ENCODE measurements at regions not wholly inside any gene's neighbourhood (a gene's known extent, or its start where the extent isn't known, plus 50 kb on each side); places are given as distances from the start of the nearest gene placed in this dataset.

GRCh38 chr3:161796780-161797179 lies 300.2 kb downstream of the OTOL1 start:
- Histone ChIP-seq H3K4me3 (no peak overlapping the region), H3K36me3 (ENCODE audit: control insufficient read depth in 2 of 2, insufficient read depth in 2 of 2, low read length in 1 of 2) (no peaks in the 10 kb centered on the region), H3K9ac (ENCODE audit: control insufficient read depth, insufficient read depth, low read length) (no peak overlapping the region), H3K4me1 (ENCODE audit: control insufficient read depth, insufficient read depth, low read length) (no peaks in the 10 kb centered on the region), H3K9me3 (replicated peaks; ENCODE audit: control insufficient read depth, insufficient read depth, low read length) (no peaks in the 10 kb centered on the region; the same call in 2 of the 3 replicates), H3K79me2 (ENCODE audit: control insufficient read depth, insufficient read depth, low read length) (no peaks in the 10 kb centered on the region), H3K4me2 (ENCODE audit: control insufficient read depth, insufficient read depth) (no peak overlapping the region), H3K27me3 (replicated peaks in 1 of 2; ENCODE audit: control insufficient read depth in 2 of 2, insufficient read depth in 2 of 2, low read length in 1 of 2) (no peaks in the 10 kb centered on the region), H2AFZ (ENCODE audit: control insufficient read depth, low read depth, low read length) (no peak overlapping the region), H4K20me1 (ENCODE audit: control insufficient read depth, insufficient read depth) (no peaks in the 10 kb centered on the region), H3K27ac (ENCODE audit: control insufficient read depth, insufficient read depth) (no peak overlapping the region)
- ChIA-PET POLR2A (no interaction called here), CTCF (no interaction called here), RAD21 (ENCODE audit: unreplicated experiment) (no interaction called here), SMC1A (ENCODE audit: uncharacterized antibody, unreplicated experiment) (no interaction called here)
- DNase-seq (ENCODE audit: low read depth, low spot score) (no peak), FAIRE-seq (no peak), ATAC-seq (no peak)
- in situ Hi-C loops (cut with MboI): no loop called here
- intact Hi-C loops (cut with micrococcal nuclease; ENCODE audit: unreplicated experiment): no loop called here
- BruUV-seq (replicated peaks): no TSS peak
- TF ChIP-seq SIX5 (IDR thresholded peaks at IDR 0.05; ENCODE audit: low read depth, low read length, severe bottlenecking) (no peak), SIN3A (IDR thresholded peaks at IDR 0.05; ENCODE audit: low read depth, low read length) (no peak), CHD1 (IDR thresholded peaks at IDR 0.05; ENCODE audit: low read depth, low read length) (no peak), NFXL1 (IDR thresholded peaks at IDR 0.05; ENCODE audit: borderline replicate concordance) (no peak), KDM1A (IDR thresholded peaks at IDR 0.05; ENCODE audit: borderline replicate concordance) (no peak), SUPT20H (IDR thresholded peaks at IDR 0.05; ENCODE audit: borderline replicate concordance, control insufficient read depth, low read depth, low read length) (no peak), NFYB (IDR thresholded peaks at IDR 0.05; ENCODE audit: insufficient read depth, low read depth, low read length) (no peak), IKZF1 (conservative IDR thresholded peaks at IDR 0.05) (no peak)

- H3K4me2 ChIP-seq (ENCODE audit: control insufficient read depth, insufficient read depth): no peak overlapping the region
- no peak overlapping the region for H2AFZ ChIP-seq (ENCODE audit: control insufficient read depth, low read depth, low read length)
- SMC1A ChIA-PET (ENCODE audit: uncharacterized antibody, unreplicated experiment): no interaction called here
- RAD21 ChIA-PET (ENCODE audit: unreplicated experiment): no interaction called here
- POLR2A ChIA-PET: no interaction called here
- FAIRE-seq: no peak
- no peak for DNase-seq (ENCODE audit: low read depth, low spot score)
- H3K36me3 ChIP-seq (ENCODE audit: control insufficient read depth in 2 of 2, insufficient read depth in 2 of 2, low read length in 1 of 2): no peaks in the 10 kb centered on the region
- H3K27ac ChIP-seq (ENCODE audit: control insufficient read depth, insufficient read depth): no peak overlapping the region
- CTCF ChIA-PET: no interaction called here
- H3K27me3 ChIP-seq (replicated peaks in 1 of 2; ENCODE audit: control insufficient read depth in 2 of 2, insufficient read depth in 2 of 2, low read length in 1 of 2): no peaks in the 10 kb centered on the region
- H3K9ac ChIP-seq (ENCODE audit: control insufficient read depth, insufficient read depth, low read length): no peak overlapping the region
- H3K4me1 ChIP-seq (ENCODE audit: control insufficient read depth, insufficient read depth, low read length): no peaks in the 10 kb centered on the region
- no TSS peak for BruUV-seq (replicated peaks)
- in situ Hi-C loops (cut with MboI): no loop called here
- no peaks in the 10 kb centered on the region for H4K20me1 ChIP-seq (ENCODE audit: control insufficient read depth, insufficient read depth)
- no peaks in the 10 kb centered on the region; the same call in 2 of the 3 replicates for H3K9me3 ChIP-seq (replicated peaks; ENCODE audit: control insufficient read depth, insufficient read depth, low read length)
- intact Hi-C loops (cut with micrococcal nuclease; ENCODE audit: unreplicated experiment): no loop called here
- ATAC-seq: no peak
- no peaks in the 10 kb centered on the region for H3K79me2 ChIP-seq (ENCODE audit: control insufficient read depth, insufficient read depth, low read length)
- WGBS (ENCODE audit: insufficient coverage, insufficient replicate concordance, low lambda C conversion rate, missing lambda C conversion rate): 0% methylated on average over 3 of the region's 3 CpGs
- H3K4me3 ChIP-seq: no peak overlapping the region
- TF ChIP-seq MYB (IDR thresholded peaks at IDR 0.05; ENCODE audit: borderline replicate concordance, low read depth, low read length): no peak
- TF ChIP-seq SMAD1 (IDR thresholded peaks at IDR 0.05; ENCODE audit: low read depth, partially characterized antibody): no peak
- TF ChIP-seq PKNOX1 (IDR thresholded peaks at IDR 0.05): no peak
- no peak for TF ChIP-seq ZNF217 (IDR thresholded peaks at IDR 0.05)
- TF ChIP-seq BCL3 (IDR thresholded peaks at IDR 0.05; ENCODE audit: borderline replicate concordance, insufficient read depth, low read depth, low read length, poor library complexity, severe bottlenecking): no peak
- no peak for TF ChIP-seq DPF2 (IDR thresholded peaks at IDR 0.05)
- no peak for TF ChIP-seq E2F4 (IDR thresholded peaks at IDR 0.05; ENCODE audit: low read depth, low read length)
- TF ChIP-seq RUNX3 (IDR thresholded peaks at IDR 0.05; ENCODE audit: low read length): no peak
Measured at GRCh38 chr3:161798016-161798415, 301.4 kb downstream of the OTOL1 start.
